Immature natural killer cell (primary cell): ENCODE measurements at regions not wholly inside any gene's neighbourhood (a gene's known extent, or its start where the extent isn't known, plus 50 kb on each side); places are given as distances from the start of the nearest gene placed in this dataset.

Source experiments
- DNase-seq, 3 donors: peaks; one replicate each; pipeline ENCODE4 v3.0.0; 2022; ENCODE audit warnings: mixed read lengths in 1 of 3
- H3K27ac Mint-ChIP-seq, 6 donors: one replicate each; pipeline ENCODE4 v1.8.0; 2020; ENCODE audit warnings: mixed read lengths in 6 of 6, mild to moderate bottlenecking in 5 of 6, inconsistent platforms in 4 of 6, moderate library complexity in 3 of 6
- H3K27me3 Mint-ChIP-seq, 3 donors: one replicate each; pipeline ENCODE4 v1.8.0; 2020 to 2021; ENCODE audit warnings: low read depth in 3 of 3, mild to moderate bottlenecking in 3 of 3, mixed read lengths in 3 of 3, moderate library complexity in 3 of 3, inconsistent platforms in 1 of 3
- H3K36me3 Mint-ChIP-seq, 3 donors: one replicate each; pipeline ENCODE4 v1.8.0; 2020; ENCODE audit warnings: mixed read lengths in 3 of 3, inconsistent platforms in 2 of 3, mild to moderate bottlenecking in 2 of 3
- H3K4me1 Mint-ChIP-seq, 2 donors: one replicate each; pipeline ENCODE4 v1.8.0; 2020; ENCODE audit warnings: inconsistent platforms in 2 of 2, mild to moderate bottlenecking in 2 of 2, mixed read lengths in 2 of 2, moderate library complexity in 1 of 2
- H3K4me3 Mint-ChIP-seq, 5 donors: one replicate each; pipeline ENCODE4 v1.8.0; 2020; ENCODE audit warnings: mild to moderate bottlenecking in 5 of 5, mixed read lengths in 5 of 5, inconsistent platforms in 3 of 5, moderate library complexity in 3 of 5
- H3K9me3 Mint-ChIP-seq, 6 donors: one replicate each; pipeline ENCODE4 v1.8.0; 2020; ENCODE audit warnings: mild to moderate bottlenecking in 6 of 6, mixed read lengths in 6 of 6, inconsistent platforms in 4 of 6, moderate library complexity in 3 of 6

- Mint-ChIP-seq H3K4me3 (no peak overlapping the region), H3K36me3 (no peaks in the 10 kb centered on the region), H3K27ac (no peak overlapping the region), H3K9me3 (peaks cover 12 to 36% (median 25%) of the 10 kb centered on the region in 6 donors), H3K4me1 (no peaks in the 10 kb centered on the region), H3K27me3 (peaks cover 0 to 2% (median 0%) of the 10 kb centered on the region in 3 donors)
- DNase-seq: no peak
These were observed 287.4 kb upstream of the ZP4 start for GRCh38 chr1:238177960-238178645.

- Mint-ChIP-seq H3K4me3 (no peak overlapping the region), H3K27ac (no peak overlapping the region), H3K36me3 (no peaks in the 10 kb centered on the region), H3K4me1 (no peaks in the 10 kb centered on the region), H3K27me3 (peaks cover 0 to 2% (median 0%) of the 10 kb centered on the region in 3 donors), H3K9me3 (peaks cover 12 to 33% (median 25%) of the 10 kb centered on the region in 6 donors)
- DNase-seq: no peak
These were observed 286.6 kb upstream of the ZP4 start for GRCh38 chr1:238177351-238177750.

- H3K27ac Mint-ChIP-seq: no peak overlapping the region
- H3K9me3 Mint-ChIP-seq: peaks cover 8 to 32% (median 23%) of the 10 kb centered on the region in 6 donors
- no peak overlapping the region for H3K4me3 Mint-ChIP-seq
- H3K36me3 Mint-ChIP-seq: no peaks in the 10 kb centered on the region
- peaks cover 0 to 2% (median 0%) of the 10 kb centered on the region in 3 donors for H3K27me3 Mint-ChIP-seq
- no peaks in the 10 kb centered on the region for H3K4me1 Mint-ChIP-seq
- DNase-seq: no peak
These were observed 285.7 kb upstream of the ZP4 start for GRCh38 chr1:238176441-238176840.

GRCh38 chr1:238171985-238172384, 281.3 kb upstream of the ZP4 start:
- Mint-ChIP-seq H3K27me3 (peaks cover 0 to 2% (median 0%) of the 10 kb centered on the region in 3 donors), H3K4me1 (no peaks in the 10 kb centered on the region), H3K36me3 (no peaks in the 10 kb centered on the region), H3K9me3 (peaks cover 6 to 34% (median 16%) of the 10 kb centered on the region in 6 donors), H3K4me3 (no peak overlapping the region), H3K27ac (no peak overlapping the region)
- no peak for DNase-seq

- Mint-ChIP-seq H3K27me3 (no peaks in the 10 kb centered on the region), H3K9me3 (peaks cover 8 to 31% (median 19%) of the 10 kb centered on the region in 6 donors), H3K4me3 (no peak overlapping the region), H3K36me3 (peaks cover 0 to 4% (median 0%) of the 10 kb centered on the region in 3 donors), H3K27ac (no peak overlapping the region), H3K4me1 (no peaks in the 10 kb centered on the region)
- DNase-seq: no peak
These were observed 271.2 kb upstream of the ZP4 start for GRCh38 chr1:238161955-238162354.

- Mint-ChIP-seq H3K4me1 (no peaks in the 10 kb centered on the region), H3K27me3 (peaks cover 0 to 2% (median 0%) of the 10 kb centered on the region in 3 donors), H3K4me3 (no peak overlapping the region), H3K36me3 (no peaks in the 10 kb centered on the region), H3K27ac (no peak overlapping the region), H3K9me3 (peaks cover 4 to 34% (median 10%) of the 10 kb centered on the region in 6 donors)
- no peak for DNase-seq
These were observed 263.2 kb upstream of the ZP4 start for GRCh38 chr1:238153939-238154338.

GRCh38 chr1:238153253-238153652, 262.5 kb upstream of the ZP4 start:
- no peak overlapping the region for H3K27ac Mint-ChIP-seq
- H3K4me3 Mint-ChIP-seq: no peak overlapping the region
- H3K4me1 Mint-ChIP-seq: no peaks in the 10 kb centered on the region
- H3K36me3 Mint-ChIP-seq: no peaks in the 10 kb centered on the region
- no peak for DNase-seq
- peaks cover 0 to 2% (median 0%) of the 10 kb centered on the region in 3 donors for H3K27me3 Mint-ChIP-seq
- H3K9me3 Mint-ChIP-seq: peaks cover 4 to 33% (median 9%) of the 10 kb centered on the region in 6 donors

GRCh38 chr1:238152119-238152518, 261.4 kb upstream of the ZP4 start:
- Mint-ChIP-seq H3K27me3 (peaks cover 0 to 2% (median 0%) of the 10 kb centered on the region in 3 donors), H3K9me3 (peaks cover 4 to 37% (median 9%) of the 10 kb centered on the region in 6 donors), H3K4me3 (no peak overlapping the region), H3K36me3 (no peaks in the 10 kb centered on the region), H3K4me1 (no peaks in the 10 kb centered on the region), H3K27ac (no peak overlapping the region)
- no peak for DNase-seq

- Mint-ChIP-seq H3K4me1 (no peaks in the 10 kb centered on the region), H3K36me3 (no peaks in the 10 kb centered on the region), H3K4me3 (no peak overlapping the region), H3K27me3 (no peaks in the 10 kb centered on the region), H3K27ac (no peak overlapping the region), H3K9me3 (peaks cover 0 to 15% (median 7%) of the 10 kb centered on the region in 6 donors)
- DNase-seq: no peak
These were observed 252.3 kb upstream of the ZP4 start for GRCh38 chr1:238143038-238143437.

GRCh38 chr1:238141353-238141752, 250.6 kb upstream of the ZP4 start:
- no peaks in the 10 kb centered on the region for H3K36me3 Mint-ChIP-seq

GRCh38 chr1:238139713-238140112, 249.0 kb upstream of the ZP4 start:
- H3K27ac Mint-ChIP-seq: no peak overlapping the region

More at GRCh38 chr1:238141353-238141752, 250.6 kb upstream of the ZP4 start:
- Mint-ChIP-seq H3K4me1 (no peaks in the 10 kb centered on the region), H3K27me3 (no peaks in the 10 kb centered on the region), H3K27ac (no peak overlapping the region), H3K9me3 (peaks cover 0 to 9% (median 4%) of the 10 kb centered on the region in 6 donors), H3K4me3 (no peak overlapping the region)
- no peak for DNase-seq

GRCh38 chr1:238138059-238138626, 247.4 kb upstream of the ZP4 start:
- Mint-ChIP-seq H3K4me3 (no peak overlapping the region), H3K9me3 (peaks cover 0 to 9% (median 6%) of the 10 kb centered on the region in 6 donors), H3K27ac (no peak overlapping the region), H3K4me1 (no peaks in the 10 kb centered on the region), H3K27me3 (no peaks in the 10 kb centered on the region), H3K36me3 (no peaks in the 10 kb centered on the region)
- DNase-seq: no peak

More at GRCh38 chr1:238139713-238140112, 249.0 kb upstream of the ZP4 start:
- Mint-ChIP-seq H3K27me3 (no peaks in the 10 kb centered on the region), H3K9me3 (peaks cover 0 to 9% (median under 1%) of the 10 kb centered on the region in 6 donors), H3K4me1 (no peaks in the 10 kb centered on the region), H3K36me3 (no peaks in the 10 kb centered on the region), H3K4me3 (no peak overlapping the region)
- no peak for DNase-seq

- H3K27ac Mint-ChIP-seq: no peak overlapping the region
- no peaks in the 10 kb centered on the region for H3K27me3 Mint-ChIP-seq
- DNase-seq: no peak
- H3K36me3 Mint-ChIP-seq: no peaks in the 10 kb centered on the region
- H3K9me3 Mint-ChIP-seq: peaks cover 0 to 10% (median 7%) of the 10 kb centered on the region in 6 donors
- no peaks in the 10 kb centered on the region for H3K4me1 Mint-ChIP-seq
- H3K4me3 Mint-ChIP-seq: no peak overlapping the region
These were observed 245.3 kb upstream of the ZP4 start for GRCh38 chr1:238135708-238136664.

- no peak overlapping the region for H3K4me3 Mint-ChIP-seq
- H3K36me3 Mint-ChIP-seq: no peaks in the 10 kb centered on the region
These were observed 239.0 kb upstream of the ZP4 start for GRCh38 chr1:238129677-238130076.

More at GRCh38 chr1:238129677-238130076, 239.0 kb upstream of the ZP4 start:
- H3K9me3 Mint-ChIP-seq: peaks cover 0 to 23% (median 8%) of the 10 kb centered on the region in 6 donors
- no peaks in the 10 kb centered on the region for H3K27me3 Mint-ChIP-seq
- DNase-seq: no peak
- H3K4me1 Mint-ChIP-seq: no peaks in the 10 kb centered on the region
- H3K27ac Mint-ChIP-seq: no peak overlapping the region
